Tibial nerve (tissue), 4 donors: ENCODE measurements at regions not wholly inside any gene's neighbourhood (a gene's known extent, or its start where the extent isn't known, plus 50 kb on each side); places are given as distances from the start of the nearest gene placed in this dataset.
"Not testable (repeated sequence)": the region's sequence is repeated elsewhere in the genome, so short reads cannot be mapped to it uniquely, and the experiment has no call there.

Experiments
- DNase-seq, 2 donors: peaks; one replicate each; pipeline ENCODE4 v3.0.0-alpha.2; 2019; ENCODE audit warnings: low spot score in 2 of 2
- H3K27ac ChIP-seq, 4 donors: fragments of 200-600 bp; sonication (generic) in 3 of 4; one replicate each; pipeline ENCODE4 v1.5.1; 2017 to 2019; ENCODE audit warnings: mild to moderate bottlenecking in 1 of 4
- H3K27me3 ChIP-seq, 2 donors: fragments of 200-600 bp; sonication (generic) in 1 of 2; one replicate each; pipeline versions ENCODE4 v1.5.1 to v1.6.0; 2017 to 2019
- H3K36me3 ChIP-seq, 3 donors: fragments of 200-600 bp; sonication (generic); one replicate each; pipeline ENCODE4 v1.5.1; 2018 to 2019
- H3K4me1 ChIP-seq, 4 donors: fragments of 200-600 bp; sonication (generic) in 3 of 4; one replicate each; pipeline ENCODE4 v1.5.1; 2017 to 2019
- H3K4me3 ChIP-seq, 4 donors: fragments of 200-600 bp; sonication (generic) in 3 of 4; one replicate each; pipeline ENCODE4 v1.5.1; 2017 to 2019; ENCODE audit warnings: mild to moderate bottlenecking in 1 of 4, moderate library complexity in 1 of 4
- H3K9me3 ChIP-seq, 4 donors: fragments of 200-600 bp; sonication (generic) in 3 of 4; one replicate each; pipeline ENCODE4 v1.5.1; 2017 to 2019
- EP300 ChIP-seq, 2 donors: sonication (generic); formaldehyde crosslinking; IDR thresholded peaks; one replicate each; pipeline ENCODE4 v1.6.1; 2017; ENCODE audit warnings: antibody characterized with exemption in 2 of 2, mild to moderate bottlenecking in 1 of 2
- POLR2A ChIP-seq, 2 donors: fragments of 450-650 bp; IDR thresholded peaks; one replicate each; pipeline ENCODE4 v1.6.1; 2017; ENCODE audit warnings: antibody characterized with exemption in 2 of 2, mild to moderate bottlenecking in 2 of 2, moderate library complexity in 2 of 2
- WGBS, 2 donors: methylation state at CpG; one replicate each; pipeline ENCODE4 v1.1.5; 2018; 5-methylcytosine and 5-hydroxymethylcytosine counted together
- TF ChIP-seq, protein P1 (sequence below), 5 experiments: fragments of 200-600 bp in 3 of 5; fragments of 450-650 bp in 2 of 5; sonication (generic) in 3 of 5; IDR thresholded peaks; one replicate each; pipeline ENCODE4 v1.5.1; 2016 to 2019; ENCODE audit warnings: antibody characterized with exemption in 5 of 5, mild to moderate bottlenecking in 3 of 5, moderate library complexity in 2 of 5

DNA sequence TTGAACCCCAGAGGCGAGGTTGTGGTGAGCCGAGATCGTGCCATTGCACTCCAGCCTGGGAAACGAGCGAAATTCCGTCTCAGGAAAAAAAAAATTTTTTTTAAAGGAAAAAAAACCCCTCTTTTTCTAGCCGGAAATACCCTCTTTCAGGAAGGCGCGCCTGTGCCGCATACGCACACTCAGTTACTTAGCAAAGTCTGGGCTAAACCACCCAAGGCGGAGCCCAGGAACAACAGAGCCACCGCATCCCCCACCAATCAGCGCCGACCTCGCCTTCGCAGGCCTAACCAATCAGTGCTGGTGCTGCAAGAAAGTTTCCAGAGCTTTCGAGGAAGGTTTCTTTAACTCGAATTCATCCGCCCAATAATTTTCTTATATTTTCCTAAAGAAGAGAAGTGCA is 510.4 kb downstream of the KCNJ18 start:
- Histone ChIP-seq H3K4me1 (no peaks in the 10 kb centered on the region), H3K36me3 (no peaks in the 10 kb centered on the region), H3K27me3 (no peaks in the 10 kb centered on the region), H3K9me3 (peaks cover 0 to 26% (median 0%) of the 10 kb centered on the region in 4 donors), H3K27ac (no peak overlapping the region), H3K4me3 (no peak overlapping the region)
- 94% methylated on average over 20 of the region's 20 CpGs for WGBS, 2 donors
- no peak for TF ChIP-seq EP300 (IDR thresholded peaks at IDR 0.05)
- TF ChIP-seq, protein P1, sequence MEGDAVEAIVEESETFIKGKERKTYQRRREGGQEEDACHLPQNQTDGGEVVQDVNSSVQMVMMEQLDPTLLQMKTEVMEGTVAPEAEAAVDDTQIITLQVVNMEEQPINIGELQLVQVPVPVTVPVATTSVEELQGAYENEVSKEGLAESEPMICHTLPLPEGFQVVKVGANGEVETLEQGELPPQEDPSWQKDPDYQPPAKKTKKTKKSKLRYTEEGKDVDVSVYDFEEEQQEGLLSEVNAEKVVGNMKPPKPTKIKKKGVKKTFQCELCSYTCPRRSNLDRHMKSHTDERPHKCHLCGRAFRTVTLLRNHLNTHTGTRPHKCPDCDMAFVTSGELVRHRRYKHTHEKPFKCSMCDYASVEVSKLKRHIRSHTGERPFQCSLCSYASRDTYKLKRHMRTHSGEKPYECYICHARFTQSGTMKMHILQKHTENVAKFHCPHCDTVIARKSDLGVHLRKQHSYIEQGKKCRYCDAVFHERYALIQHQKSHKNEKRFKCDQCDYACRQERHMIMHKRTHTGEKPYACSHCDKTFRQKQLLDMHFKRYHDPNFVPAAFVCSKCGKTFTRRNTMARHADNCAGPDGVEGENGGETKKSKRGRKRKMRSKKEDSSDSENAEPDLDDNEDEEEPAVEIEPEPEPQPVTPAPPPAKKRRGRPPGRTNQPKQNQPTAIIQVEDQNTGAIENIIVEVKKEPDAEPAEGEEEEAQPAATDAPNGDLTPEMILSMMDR (IDR thresholded peaks at IDR 0.05) = no peak
- no peak for TF ChIP-seq POLR2A (IDR thresholded peaks at IDR 0.05)
- no peak for DNase-seq

DNA sequence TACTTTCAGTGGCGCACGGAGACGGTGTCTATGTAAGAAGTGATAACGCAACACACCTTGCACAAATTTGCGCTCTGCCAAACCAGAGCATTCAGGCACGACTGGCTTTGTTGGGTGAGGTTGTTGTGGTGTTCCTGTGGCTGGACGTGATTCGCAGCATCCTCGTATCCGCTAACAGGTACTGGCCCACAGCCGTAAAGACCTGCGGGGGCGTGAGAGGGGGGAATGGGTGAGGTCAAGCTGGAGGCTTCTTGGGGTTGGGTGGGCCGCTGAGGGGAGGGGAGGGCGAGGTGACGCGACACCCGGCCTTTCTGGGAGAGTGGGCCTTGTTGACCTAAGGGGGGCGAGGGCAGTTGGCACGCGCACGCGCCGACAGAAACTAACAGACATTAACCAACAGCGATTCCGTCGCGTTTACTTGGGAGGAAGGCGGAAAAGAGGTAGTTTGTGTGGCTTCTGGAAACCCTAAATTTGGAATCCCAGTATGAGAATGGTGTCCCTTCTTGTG is 510.9 kb downstream of the KCNJ18 start:
- H3K4me1 ChIP-seq = no peaks in the 10 kb centered on the region
- peaks cover 0 to 24% (median 0%) of the 10 kb centered on the region in 4 donors for H3K9me3 ChIP-seq
- no peak overlapping the region for H3K4me3 ChIP-seq
- no peak overlapping the region for H3K27ac ChIP-seq
- no peak for TF ChIP-seq EP300 (IDR thresholded peaks at IDR 0.05)
- TF ChIP-seq, protein P1 (IDR thresholded peaks at IDR 0.05) = no peak
- no peak for TF ChIP-seq POLR2A (IDR thresholded peaks at IDR 0.05)
- WGBS, 2 donors = 90 to 93% methylated on average over 29 of the region's 29 CpGs
- no peaks in the 10 kb centered on the region for H3K36me3 ChIP-seq
- no peak for DNase-seq
- no peaks in the 10 kb centered on the region for H3K27me3 ChIP-seq

DNA sequence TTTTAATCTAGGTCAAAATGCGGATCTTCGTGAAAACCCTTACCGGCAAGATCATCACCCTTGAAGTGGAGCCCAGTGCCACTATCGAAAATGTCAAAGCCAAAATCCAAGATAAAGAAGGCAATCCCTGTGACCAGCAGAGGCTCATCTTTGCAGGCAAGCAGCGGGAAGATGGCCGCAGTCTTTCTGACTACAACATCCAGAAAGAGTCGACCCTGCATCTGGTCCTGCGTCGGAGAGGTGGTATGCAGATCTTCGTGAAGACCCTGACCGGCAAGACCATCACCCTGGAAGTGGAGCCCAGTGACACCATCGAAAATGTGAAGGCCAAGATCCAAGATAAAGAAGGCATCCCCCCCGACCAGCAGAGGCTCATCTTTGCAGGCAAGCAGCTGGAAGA is 511.8 kb downstream of the KCNJ18 start:
- WGBS, 2 donors = 82 to 85% methylated on average over 13 of the region's 13 CpGs
- H3K27ac ChIP-seq, H3K27me3 ChIP-seq, DNase-seq, H3K4me3 ChIP-seq, H3K36me3 ChIP-seq, H3K4me1 ChIP-seq: not testable (repeated sequence)
- H3K9me3 ChIP-seq = peaks cover 0 to 22% (median 0%) of the 10 kb centered on the region in 4 donors

DNA sequence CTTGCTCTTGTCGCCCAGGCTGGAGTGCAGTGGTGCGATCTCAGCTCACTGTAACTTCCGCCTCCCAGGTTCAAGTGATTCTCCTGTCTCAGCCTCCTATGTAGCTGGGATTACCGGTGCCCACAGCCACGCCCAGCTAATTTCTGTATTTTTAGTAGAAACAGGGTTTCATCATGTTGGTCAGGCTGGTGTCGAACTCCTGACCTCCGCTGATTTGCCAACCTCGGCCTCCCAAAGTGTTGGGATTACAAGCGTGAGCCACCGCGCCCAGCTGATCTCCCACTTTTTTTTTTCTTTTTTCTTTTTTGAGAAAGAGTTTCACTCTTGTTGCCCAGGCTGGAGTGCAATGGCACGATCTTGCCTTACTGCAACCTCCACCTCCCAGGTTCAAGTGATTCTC is 517.9 kb downstream of the KCNJ18 start:
- not testable (repeated sequence) for H3K4me3 ChIP-seq, H3K27ac ChIP-seq, DNase-seq, H3K36me3 ChIP-seq, H3K4me1 ChIP-seq, H3K27me3 ChIP-seq
- H3K9me3 ChIP-seq = peaks cover 0 to 12% (median 0%) of the 10 kb centered on the region in 4 donors
- 90 to 91% methylated on average over 12 of the region's 12 CpGs for WGBS, 2 donors

DNA sequence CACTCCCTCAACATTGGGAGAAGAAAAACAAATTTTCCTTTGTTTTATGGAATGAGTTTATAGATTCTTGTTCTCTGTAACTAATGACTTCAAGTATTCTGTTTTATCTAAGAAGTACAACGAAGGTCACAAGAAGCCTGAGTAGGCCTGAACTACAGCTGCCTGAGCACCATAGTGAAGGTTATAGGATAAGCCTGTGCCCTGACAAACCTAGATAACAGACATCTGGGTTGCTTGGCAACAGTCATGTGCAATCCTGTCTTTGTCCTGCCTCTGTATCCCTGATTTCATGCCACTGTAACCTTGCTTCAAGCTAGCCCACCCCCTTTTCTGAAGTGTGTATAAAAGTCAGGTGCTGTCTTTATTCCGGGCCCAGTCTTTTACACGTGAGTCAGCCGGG is 520.8 kb downstream of the KCNJ18 start:
- H3K4me1 ChIP-seq, H3K4me3 ChIP-seq, H3K36me3 ChIP-seq, H3K27ac ChIP-seq, DNase-seq, H3K27me3 ChIP-seq: not testable (repeated sequence)
- 81% methylated on average over 4 of the region's 4 CpGs for WGBS, 2 donors
- H3K9me3 ChIP-seq = peaks cover 0 to 30% (median 0%) of the 10 kb centered on the region in 4 donors

DNA sequence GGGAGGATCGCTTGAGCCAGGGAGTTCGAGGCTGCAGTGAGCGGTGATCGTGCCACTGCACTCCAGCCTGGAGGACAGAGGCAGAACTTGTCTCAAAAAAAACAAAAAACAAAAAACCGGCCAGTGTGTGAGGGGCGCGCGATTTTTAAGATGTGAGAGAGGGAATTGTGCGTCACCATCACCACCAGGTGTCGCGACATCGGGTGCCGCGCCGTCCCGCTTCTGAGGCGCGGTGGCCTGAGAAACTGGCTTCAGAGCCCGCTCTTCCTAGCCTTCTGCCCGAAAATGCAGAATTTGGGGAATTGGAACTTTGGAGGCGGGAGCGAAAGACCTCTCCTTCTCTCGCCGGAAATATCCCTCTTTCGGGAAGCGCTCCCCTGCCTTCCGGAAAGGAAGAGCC is 524.8 kb downstream of the KCNJ18 start:
- 49 to 58% methylated on average over 27 of the region's 27 CpGs for WGBS, 2 donors
- TF ChIP-seq, protein P1 (IDR thresholded peaks at IDR 0.05) = no peak
- TF ChIP-seq POLR2A (IDR thresholded peaks at IDR 0.05) (no peak), EP300 (IDR thresholded peaks at IDR 0.05) (no peak)
- DNase-seq = no peak

DNA sequence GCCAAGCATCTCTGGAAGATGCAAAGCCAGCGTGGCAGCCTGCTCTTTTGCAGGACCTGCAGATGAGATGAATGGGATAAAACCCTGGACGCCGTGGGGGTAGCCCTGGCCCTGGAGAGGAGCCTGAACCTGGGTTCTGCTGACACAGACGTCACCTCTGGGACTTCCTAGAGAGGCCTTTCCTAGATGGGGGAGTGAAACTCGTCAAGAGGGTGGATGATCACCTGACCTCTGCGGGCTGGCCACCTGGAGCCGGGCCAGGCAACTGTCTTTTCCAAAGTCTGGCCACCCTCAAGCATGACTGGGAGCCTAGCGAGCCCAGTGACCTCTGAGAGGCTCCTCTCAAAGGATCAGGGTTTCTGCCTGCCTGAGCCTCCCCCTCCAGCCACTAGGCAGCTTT is 529.0 kb downstream of the KCNJ18 start:
- WGBS, 2 donors = 66 to 75% methylated on average over 2 to 8 of the region's 8 CpGs
- Histone ChIP-seq H3K36me3 (no peaks in the 10 kb centered on the region), H3K4me3 (no peak overlapping the region), H3K27ac (no peak overlapping the region), H3K4me1 (no peaks in the 10 kb centered on the region), H3K9me3 (peaks cover 0 to 9% (median 0%) of the 10 kb centered on the region in 4 donors), H3K27me3 (no peaks in the 10 kb centered on the region)
- DNase-seq = no peak
- TF ChIP-seq EP300 (IDR thresholded peaks at IDR 0.05) = no peak
- TF ChIP-seq POLR2A (IDR thresholded peaks at IDR 0.05) = no peak
- TF ChIP-seq, protein P1 (IDR thresholded peaks at IDR 0.05) = no peak

More for the DNA sequence above, 524.8 kb downstream of the KCNJ18 start:
- H3K36me3 ChIP-seq = no peaks in the 10 kb centered on the region
- no peak overlapping the region for H3K4me3 ChIP-seq
- no peaks in the 10 kb centered on the region for H3K27me3 ChIP-seq
- no peak overlapping the region for H3K27ac ChIP-seq
- H3K4me1 ChIP-seq = no peaks in the 10 kb centered on the region
- H3K9me3 ChIP-seq = peaks cover 0 to 26% (median 0%) of the 10 kb centered on the region in 4 donors

DNA sequence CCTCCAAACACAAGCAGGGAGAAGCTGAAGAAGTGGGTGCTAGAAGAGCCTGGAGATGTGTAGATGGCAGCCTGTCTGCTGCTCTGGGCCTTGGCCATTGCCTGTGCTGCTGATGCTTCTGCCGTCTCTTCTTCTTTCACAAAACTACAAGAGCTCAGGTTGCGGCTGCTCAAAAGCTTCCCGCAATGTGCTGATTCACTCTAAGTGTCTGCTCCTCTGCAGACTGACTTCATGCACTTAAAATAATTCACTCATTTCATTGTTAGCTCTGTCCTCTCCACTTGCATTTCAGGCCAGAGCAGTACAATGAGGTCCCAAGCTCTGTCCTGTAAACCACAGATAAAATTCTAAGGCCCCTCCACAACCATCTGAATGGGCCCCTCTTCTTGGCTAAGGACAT is 534.2 kb downstream of the KCNJ18 start:
- not testable (repeated sequence) for H3K9me3 ChIP-seq, DNase-seq, H3K36me3 ChIP-seq, H3K27me3 ChIP-seq, H3K4me3 ChIP-seq, H3K27ac ChIP-seq, H3K4me1 ChIP-seq
- WGBS, 2 donors = 96 to 100% methylated on average over 3 of the region's 3 CpGs

DNA sequence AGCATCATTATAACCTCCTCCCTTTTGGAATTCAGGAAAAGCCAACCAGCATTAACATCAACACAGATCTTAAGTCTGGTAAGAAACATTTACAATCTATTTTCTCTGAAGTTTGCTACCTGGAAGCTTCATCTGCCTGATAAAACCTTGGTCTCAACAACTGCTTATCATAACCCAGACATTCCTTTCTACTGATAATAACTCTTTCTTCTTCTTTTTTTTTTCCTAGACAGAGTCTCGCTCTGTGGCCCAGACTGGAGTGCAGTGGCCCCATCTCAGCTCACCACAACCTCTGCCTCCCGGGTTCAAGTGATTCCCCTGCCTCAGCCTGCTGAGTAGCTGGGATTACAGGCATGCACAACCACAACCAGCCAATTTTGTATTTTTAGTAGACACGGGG is 534.6 kb downstream of the KCNJ18 start:
- H3K4me3 ChIP-seq, H3K27ac ChIP-seq, H3K36me3 ChIP-seq, H3K9me3 ChIP-seq, H3K4me1 ChIP-seq, H3K27me3 ChIP-seq, DNase-seq: not testable (repeated sequence)
- WGBS, 2 donors = 72 to 74% methylated on average over 3 of the region's 3 CpGs
